B cell (primary cell): ENCODE measurements at regions not wholly inside any gene's neighbourhood (a gene's known extent, or its start where the extent isn't known, plus 50 kb on each side); places are given as distances from the start of the nearest gene placed in this dataset.

Source experiments
- CTCF ChIP-seq: fragments of 200-600 bp; IDR thresholded peaks from one replicate; pipeline ENCODE4 v1.8.0; 2022; ENCODE audit warnings: antibody characterized with exemption, mild to moderate bottlenecking
- EZH2 ChIP-seq: IDR thresholded peaks from 2 replicates; pipeline ENCODE4 v1.6.1; 2012; ENCODE audit warnings: borderline replicate concordance, low read depth, mild to moderate bottlenecking, moderate library complexity, low read length; ENCODE audit not compliant: insufficient read depth, poor library complexity, severe bottlenecking

- TF ChIP-seq CTCF, result no peak
- no peak for TF ChIP-seq EZH2
Observed at GRCh38 chr17:77907497-77908461, 50.7 kb upstream of the TNRC6C start.
